HCEC 1CT (cell line): ENCODE measurements at regions not wholly inside any gene's neighbourhood (a gene's known extent, or its start where the extent isn't known, plus 50 kb on each side); places are given as distances from the start of the nearest gene placed in this dataset.
"Not testable (repeated sequence)": the region's sequence is repeated elsewhere in the genome, so short reads cannot be mapped to it uniquely, and the experiment has no call there.

Experiments used
- DNase-seq: peaks from one replicate; pipeline ENCODE4 v3.0.0-alpha.2; 2017

DNA sequence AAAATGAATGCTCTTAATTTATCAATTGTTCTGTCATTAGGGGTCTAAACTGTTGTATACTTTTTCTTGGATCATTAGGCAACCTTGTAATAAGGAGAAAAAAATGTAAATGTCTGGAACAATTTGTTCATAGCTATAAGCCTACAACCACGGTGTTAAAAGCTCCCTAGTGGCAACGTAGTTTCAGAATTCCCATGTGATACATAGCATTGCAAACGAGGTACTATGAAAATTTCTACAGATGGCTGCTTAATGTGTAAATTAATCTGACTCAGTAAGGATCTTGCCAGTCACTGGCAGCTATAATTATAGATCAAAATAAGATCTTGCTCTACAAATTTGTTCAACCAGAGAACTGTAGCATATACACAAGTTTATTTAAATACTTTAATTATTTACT is 304.1 kb upstream of the ADGRL4 start:
- no peak for DNase-seq

DNA sequence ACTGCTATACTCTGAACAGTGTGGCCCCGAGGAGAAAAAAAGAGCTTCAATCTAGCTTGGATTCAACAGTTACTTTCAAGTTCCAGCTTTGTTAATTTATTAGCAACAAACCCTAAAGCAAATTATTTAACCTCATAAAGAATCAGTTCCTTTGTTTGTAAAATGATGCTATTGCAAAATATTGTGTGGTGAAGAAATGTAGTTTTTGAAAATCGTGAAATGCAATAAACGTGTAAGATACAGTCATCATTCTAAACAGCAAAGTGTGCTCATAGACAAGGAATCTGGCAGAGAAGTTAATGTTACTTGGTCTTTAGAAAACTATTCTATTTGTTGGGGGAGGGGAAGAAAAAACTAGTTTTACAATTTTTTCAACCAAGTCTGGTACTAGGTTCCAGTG is 297.6 kb upstream of the ADGRL4 start:
- DNase-seq, result peak; percentile 69

DNA sequence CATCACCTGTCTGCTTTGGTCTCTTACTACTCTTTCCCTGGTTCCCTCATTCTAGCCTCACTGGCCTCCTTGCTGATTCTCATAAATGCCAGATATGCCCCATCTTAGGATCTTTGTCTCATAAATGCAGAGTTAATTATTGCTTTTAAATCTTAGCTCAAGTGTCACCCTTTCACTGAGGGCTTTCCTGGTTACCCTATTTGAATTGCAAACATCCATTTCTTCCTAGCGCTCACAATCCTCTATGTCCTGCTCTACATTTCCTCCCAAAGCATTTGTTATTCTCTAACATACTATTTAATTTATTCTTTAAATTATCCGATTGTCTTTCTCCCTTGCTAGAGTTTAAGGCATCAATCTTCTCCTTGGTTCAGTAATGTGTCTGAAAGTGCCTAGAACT is 296.5 kb upstream of the ADGRL4 start:
- no peak for DNase-seq

DNA sequence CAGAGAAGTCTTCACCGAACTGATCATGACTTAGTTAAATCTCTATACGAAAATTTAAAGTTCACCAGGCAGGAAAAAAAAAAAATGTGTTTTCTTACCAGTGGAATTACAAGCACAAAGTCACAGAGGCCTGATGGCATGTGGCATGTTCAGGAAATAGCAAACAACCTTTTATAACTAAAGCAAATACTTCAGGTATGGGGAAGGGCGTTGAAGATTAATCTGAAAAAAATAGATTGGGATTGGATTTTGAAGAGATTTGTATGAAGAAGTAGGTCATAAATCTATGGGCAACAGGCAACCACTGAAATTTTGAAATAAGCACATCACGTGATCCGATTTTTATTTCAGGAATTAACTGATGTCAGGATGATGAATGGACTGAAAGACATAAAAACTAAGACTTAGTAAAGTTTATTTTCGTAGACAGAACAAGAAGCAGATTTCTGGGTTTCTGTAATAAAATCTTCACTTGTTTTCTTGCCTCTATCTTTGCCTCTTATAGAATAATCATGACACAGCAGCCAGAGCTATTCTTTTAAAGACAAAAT is 295.9 kb upstream of the ADGRL4 start:
- no peak for DNase-seq

DNA sequence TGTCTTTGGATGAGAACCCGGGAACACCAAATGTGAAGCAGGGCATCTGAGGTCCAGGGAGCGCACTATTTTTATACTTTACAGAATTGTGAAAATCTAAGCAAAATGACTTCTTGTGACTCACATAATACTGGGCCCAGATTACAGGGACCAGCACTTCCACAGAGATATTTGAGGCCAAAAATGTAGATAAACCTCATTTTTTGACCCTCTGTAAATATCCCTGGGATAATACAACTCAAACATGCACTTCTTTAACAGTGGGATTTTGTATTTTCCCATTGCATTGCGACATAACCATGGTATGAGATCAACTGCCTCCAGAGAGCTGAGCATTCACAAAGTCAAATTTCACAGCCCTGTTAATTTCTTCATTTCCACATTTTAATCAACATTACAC is 289.4 kb upstream of the ADGRL4 start:
- no peak for DNase-seq

DNA sequence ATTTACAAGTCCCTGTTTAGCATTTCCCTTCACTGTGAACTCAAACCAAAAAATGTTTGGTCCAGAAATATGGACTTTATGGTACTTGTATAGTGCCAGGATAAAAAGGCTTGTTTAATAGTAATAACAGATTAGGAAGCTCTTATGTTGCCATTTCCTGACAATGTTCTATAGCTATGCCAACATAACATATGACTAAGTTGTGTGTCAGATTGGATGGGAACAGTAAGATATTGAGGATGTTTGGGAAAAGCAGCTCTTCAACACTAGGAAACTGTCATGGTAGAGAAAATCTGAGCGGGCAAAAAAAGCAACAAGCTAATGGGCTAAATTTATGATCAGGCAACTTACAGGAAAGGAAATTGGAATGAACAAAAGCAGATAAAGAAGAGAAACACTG is 287.1 kb upstream of the ADGRL4 start:
- peak; percentile 83 for DNase-seq

DNA sequence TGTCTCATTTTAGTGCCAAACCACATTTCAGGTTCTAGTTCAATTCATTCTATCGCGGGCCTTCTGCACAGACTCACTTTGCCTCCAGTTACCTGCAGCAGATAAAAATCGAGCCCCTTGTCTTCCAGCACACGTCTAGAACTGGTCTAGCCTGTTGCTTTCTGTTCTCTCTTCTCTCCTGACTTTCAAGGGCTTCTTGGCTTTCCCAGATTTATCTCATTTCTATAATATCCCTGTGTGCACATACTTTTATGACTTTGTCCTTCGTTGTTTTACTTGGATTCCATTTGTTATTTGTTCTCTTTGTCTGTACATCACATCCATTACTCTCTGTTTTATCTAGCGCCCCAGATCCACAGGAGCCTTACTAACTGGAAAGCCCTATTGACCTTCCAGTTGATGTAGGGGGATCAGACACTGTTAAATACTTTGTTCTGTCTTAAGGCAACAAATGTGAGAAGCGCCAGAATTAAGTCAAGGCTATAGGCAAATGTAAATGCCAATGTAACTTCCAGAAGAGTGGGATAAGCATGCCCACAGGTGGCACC is 284.5 kb upstream of the ADGRL4 start:
- DNase-seq, result no peak

DNA sequence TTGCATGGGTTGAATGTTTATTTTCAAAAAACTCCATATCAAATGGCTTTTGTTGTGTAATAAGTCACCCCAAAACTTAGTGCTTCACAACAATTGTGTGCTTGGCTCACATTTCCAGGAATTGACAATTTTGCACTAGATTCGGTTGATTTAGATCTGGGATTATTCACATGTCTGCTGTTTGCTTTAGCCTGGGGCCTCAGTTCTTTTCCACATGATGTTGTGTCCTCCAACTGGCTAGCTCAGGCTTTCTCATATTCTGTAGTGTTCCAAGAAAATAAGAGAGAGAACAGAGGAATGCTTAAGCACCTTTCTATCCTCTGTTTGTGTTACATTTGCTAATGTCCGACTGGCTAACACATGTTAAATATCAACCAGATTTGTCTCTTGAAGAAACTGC is 281.5 kb upstream of the ADGRL4 start:
- no peak for DNase-seq

DNA sequence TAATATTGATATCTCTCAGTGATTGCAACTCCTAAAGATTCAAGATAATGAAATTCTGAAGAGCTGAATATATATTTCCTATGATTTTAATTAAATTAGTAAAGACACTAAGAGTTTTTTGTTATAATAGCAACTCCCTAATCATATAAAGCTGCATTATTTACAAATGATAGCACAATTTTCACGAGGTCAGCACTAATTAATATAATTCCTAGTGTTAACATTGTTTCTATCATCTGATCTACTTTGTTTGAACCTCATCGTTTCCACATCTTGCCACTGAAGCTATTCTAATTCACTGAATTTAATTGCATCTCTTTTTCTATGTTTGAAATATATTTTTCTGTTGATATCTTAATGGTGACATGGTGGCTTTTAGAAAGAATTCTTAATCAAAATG is 279.1 kb upstream of the ADGRL4 start:
- no peak for DNase-seq

DNA sequence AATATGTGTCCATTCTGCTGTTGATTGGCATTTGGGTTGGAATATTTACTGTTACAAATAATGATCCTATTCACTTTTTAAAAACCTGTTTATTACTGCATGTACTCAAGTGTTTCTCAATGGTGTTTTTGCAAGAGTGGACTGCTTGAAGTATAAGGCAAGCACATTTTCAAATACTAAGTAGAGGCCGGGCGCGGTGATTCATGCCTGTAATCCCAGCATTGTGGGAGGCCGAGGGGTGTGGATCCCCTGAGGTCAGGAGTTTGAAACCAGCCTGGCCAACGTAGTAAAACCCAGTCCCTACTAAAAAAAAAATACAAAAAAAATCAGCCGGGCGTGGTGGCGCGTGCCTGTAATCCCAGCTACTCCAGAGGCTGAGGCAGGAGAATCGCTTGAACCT is 276.9 kb upstream of the ADGRL4 start:
- no peak for DNase-seq

DNA sequence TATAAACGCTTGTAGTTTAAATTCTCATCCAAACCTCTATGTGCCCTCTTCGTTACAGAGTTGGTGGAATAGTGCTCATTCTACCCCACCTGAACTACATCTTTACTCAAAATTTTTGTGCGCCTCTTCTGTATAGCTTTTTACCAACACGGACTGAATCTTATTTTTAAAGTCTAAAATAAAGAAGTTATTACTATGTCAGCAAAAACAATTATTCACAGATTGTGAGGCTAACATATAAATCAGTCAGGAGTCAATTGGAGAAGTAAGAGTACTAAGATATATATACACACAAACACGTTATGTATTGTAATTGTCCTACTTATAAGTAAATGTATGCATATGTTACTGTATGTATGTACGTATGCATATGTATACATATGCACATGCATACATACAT is 274.9 kb upstream of the ADGRL4 start:
- no peak for DNase-seq

DNA sequence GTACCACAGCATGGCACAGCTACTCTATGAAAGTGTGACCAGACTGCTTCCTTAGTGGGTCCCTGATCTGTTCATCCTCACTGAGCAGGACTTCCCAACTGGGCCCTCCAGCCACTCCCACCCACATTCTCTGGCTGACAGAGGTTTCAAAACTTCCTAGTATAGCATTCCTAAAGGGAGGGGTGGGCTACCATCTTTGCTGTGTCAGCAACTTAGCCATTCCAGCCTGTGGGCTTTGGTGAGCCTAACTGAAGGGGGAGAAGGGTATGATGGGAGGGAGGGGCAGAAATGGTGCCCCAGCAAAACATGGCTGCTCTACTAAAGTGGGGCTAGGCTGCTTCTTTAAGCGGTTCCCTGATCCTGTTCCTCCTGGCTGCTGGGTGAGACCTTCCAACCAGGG is 265.2 kb upstream of the ADGRL4 start:
- no peak for DNase-seq

DNA sequence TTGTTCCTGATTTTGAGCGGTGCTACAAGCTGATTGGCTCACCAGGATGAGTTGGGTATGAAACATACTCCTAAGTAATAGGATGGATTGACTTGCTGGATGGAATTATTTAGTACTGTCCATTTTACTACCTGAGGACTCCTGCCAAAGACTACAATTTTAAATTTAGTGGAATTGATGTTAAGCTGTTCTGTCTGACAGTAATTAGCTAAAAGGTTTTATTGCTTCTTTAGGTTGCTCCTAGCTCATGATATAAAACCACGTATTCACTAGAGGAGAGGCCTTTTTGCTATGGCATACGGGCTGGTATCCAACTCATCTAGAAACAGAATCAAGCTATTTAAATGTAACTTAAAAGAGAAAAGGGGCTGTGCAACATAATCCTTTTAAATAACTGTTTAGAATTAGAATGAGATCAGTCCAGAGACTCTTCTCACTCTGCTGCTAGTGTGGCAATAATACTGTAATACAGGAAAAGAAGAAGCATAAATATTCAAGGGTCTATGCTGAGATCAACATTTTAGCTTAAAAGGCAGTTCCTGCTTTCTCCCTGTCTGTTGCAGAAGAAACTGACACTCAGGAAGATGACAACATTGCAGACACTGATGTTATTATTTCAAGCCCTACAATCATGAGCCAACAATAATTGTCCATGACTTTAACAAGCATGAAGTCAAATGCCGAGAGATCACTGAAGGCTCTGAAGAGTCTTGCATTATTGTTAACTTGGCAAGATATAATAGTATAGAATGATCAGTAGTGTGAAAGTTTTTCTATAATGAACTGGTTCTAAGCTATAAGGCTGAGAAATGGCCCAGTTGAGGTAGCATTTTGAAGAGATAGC is 258.7 kb upstream of the ADGRL4 start:
- DNase-seq, result no peak

DNA sequence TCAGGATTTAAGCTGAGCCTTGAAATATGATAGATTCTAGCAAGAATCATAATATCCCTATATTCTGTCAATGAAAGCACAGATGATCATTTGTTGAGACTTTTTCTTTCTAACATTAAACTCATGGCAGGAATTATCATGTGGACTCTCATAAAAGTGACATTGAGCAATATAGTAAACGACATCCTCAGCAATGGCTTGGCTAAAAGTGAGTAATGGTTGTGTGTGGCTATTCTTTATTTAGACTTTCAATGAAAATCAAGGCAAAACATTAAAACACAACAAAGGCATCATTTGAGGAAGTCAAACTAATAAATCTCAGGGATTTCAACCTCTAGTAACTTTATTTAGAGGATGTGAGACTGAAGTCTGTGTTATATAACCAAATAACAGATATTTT is 257.8 kb upstream of the ADGRL4 start:
- no peak for DNase-seq

DNA sequence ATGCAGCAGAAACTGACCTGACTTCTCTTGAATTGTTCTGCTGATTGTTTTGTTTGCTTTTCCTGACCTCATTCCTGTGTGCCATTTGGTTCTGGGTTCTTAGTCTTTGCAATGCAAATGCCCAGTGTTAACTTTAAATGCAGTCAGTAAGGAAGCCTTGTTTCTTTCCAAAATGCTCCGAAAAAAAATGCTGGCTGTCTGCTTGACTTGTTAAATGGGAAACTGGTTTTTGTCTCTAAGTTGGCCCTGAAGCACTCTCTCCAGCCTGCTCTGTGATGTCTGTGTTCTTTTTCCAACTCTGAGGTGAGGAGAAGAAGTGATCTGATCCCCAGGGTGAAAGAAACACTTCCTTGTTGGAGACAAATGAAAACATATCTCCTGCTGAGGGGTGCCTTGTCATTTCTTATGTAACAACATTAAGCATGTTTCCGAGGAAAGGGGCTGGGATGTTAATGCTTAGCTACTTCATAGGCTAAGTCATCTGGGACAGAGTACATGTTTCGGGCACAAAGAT is 256.3 kb upstream of the ADGRL4 start:
- no peak for DNase-seq

DNA sequence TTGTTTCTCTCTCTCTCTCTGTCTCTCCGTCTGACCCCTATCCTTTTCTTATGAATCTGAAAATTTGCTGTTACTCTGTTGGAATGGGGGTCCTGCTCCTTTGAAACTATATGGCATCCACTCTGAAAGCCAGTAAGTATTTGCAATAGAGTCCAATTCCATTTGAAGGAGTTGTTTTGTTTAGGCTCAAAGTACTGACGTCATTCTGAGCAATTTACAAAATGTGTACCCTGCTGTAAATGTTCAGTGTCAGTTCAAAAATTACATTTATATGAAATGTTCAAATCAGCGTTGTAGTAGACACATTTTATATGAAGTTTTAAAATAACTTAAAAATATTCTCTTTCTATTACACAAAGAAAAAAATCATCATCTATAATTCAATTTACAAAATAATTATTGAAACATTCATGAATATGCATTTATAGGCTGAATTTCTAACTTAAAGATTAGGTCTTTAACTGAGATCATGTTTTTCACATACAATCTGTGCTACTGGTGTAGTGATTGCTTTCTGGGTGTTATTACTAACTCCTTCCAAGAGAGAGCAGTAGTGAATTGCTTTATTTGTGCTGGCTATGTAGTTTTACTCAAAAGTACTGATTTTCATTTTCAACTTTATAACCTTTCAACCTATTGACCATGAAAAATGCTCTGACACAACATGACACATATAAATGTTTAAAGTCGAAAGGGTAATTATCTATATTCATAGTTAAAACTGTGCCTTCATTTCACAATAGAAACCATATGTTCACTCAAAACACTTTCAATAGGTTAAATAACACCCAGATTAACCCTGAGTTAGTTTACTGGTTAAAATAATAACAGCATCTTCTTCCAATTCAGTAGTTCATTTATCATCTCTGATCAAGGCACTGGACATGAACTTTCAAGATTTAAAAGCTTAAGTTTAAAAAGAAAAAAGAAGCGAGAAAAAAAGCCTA is 253.1 kb upstream of the ADGRL4 start:
- peak; percentile 89 for DNase-seq

DNA sequence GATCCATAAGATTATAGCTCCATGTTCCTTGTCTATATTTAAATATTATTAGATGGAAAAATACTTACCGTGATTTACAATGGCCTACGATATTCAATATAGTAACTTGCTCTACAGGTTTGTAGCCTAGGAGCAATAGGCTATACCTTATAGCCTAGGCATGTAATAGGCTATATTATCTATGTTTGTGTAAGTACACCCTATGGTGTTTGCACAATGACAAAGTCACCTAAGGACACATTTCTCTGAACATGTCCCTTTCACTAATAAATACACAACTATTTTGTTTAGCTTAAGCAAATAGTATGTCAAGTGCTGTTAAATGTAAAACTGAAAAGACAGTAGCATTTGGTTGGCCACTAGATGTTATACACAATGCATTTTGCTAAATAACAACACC is 248.9 kb upstream of the ADGRL4 start:
- no peak for DNase-seq

DNA sequence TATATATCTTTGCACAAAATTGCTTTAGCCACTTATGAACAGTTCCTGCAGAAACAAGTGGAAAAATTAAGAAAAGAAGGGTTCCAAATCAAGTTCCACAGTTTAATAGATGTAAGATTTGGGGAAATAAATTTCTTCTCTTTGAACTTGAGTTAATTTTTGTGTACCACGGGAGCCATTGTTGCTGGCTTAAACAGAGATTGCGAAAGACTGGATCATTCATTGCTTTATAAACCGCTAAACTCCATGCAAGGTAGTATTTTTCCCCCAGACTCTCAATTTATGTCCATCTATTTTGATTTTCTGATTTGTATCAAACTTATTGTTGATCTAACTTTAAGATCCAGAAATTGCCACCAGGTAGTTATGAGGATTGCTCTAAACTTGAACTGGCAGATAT is 246.1 kb upstream of the ADGRL4 start:
- no peak for DNase-seq

DNA sequence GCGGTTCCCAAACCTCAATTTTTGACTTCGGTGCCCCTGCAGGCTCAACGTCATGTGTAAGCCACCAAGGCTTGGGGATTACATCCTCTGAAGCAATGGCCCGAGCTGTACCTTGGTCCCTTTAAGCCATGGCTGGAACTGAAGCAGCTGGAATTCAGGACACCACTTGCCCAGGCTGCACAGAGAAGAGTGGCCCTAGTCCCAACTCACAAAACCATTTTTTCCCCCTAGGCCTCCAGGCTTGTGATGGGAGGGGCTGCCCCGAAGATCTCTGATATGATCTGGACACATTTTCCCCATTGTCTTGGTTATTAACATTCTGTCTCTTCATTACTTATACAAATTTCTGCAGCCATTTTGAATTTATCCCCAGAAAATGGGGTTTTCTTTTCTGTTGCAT is 233.3 kb upstream of the ADGRL4 start:
- no peak for DNase-seq

DNA sequence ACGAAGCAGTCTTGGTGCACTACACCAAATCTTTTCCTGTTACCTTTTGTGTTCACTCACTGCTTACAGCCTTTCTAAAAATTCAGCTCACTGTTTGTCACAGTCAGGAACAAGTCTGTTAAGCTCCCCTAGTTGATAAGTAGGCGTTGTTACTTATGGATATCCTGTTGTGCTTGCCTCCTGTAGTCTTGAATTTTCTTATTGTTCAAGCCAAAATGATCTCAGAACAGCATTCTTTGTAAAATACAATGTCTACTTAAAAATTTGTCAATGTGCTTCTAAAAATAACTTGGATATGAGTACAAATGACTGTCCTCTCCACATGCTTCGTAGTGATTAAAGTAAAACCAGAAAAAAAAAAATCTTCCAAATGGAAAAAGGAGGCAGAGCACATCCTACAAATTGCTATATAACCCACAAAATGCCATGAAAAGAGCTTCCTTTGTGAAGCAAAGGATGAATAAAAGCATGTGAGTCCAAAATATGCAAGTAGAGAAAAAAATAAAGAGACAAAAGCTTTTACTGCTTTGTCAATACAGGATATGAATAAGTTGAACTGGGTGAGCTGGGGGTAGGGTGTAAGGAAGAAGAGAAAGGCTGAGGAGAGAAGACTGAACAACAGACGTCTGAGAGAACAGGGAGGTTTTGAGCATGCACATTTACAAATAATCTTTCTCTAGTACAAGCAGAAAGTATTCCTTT is 228.9 kb upstream of the ADGRL4 start:
- peak; percentile 44 for DNase-seq

DNA sequence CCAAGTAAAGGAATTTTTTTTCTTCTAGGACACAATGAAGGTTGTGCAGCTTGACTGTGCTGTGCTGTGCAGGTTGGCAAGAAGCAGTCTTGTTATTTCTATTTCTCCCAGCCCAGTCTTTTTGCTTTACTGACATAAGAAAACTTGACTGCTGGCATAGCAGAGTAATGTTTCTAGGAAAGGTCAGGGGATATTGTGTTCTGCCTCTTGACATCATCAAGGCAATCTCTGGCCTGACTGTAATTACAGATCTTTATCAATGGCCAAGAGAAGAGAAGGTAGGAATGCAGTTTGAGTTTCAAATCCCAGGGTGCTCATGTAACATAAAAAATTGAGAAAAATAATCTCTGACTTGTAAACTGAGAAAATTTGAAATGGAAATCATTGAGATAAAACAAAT is 226.3 kb upstream of the ADGRL4 start:
- DNase-seq, result no peak

DNA sequence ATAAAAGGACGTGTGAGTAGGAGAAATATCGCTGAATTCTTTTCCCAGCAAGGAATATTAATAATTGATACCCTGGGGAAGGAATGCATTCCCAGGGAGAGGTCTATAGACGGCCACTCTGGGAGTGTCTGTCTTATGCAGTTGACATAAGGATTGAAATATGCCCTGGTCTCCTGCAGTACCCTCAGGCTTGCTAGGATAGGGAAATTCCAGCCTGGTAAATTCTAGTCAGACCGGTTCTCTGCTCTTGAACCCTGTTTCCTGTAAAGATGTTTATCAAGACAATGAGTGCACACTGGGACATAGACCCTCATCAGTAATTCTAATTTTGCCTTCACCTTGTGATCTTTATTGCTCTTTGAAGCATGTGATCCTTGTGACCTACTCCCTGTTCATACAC is 224.2 kb upstream of the ADGRL4 start:
- DNase-seq, result not testable (repeated sequence)

DNA sequence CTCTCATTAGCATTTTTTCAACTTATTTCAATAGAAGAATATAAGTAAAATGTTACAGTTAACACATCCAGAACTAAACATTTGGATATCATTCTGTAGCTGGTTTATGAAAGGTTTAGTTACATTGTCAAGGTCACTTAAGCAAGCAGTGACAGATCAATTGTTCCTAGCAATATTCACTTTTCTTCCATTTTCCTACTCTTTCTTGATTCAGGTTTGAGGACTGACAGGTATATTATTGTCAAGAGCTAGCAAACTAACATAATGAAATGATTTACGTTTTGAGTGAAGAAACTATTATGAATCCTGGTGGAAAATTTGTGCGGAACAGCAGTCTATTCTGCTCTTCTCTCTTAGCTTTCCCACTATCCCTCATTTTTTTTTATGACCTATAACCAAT is 220.4 kb upstream of the ADGRL4 start:
- no peak for DNase-seq
